ENCODE measurements at regions not wholly inside any gene's neighbourhood (a gene's known extent, or its start where the extent isn't known, plus 50 kb on each side); places are given as distances from the start of the nearest gene placed in this dataset.

DNA sequence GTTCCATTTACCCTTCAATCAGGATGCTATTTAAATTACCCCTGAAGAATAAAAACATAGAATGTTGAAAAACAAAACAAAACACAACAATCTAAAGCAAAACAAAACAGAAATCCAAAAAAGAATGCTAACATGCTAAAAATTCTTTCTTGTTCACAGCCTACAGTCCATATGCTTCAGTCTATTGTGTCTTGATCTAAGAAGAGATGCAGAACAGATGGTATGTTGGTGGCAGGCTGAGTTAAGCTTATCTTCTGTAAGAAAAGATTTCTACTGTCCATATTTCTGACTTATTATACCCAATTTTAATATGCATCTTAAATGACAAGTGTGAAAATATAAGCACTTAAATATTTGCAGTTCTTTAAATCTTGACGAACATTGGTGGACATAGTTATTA lies 356.1 kb upstream of the SLITRK1 start:
- no peaks in the 10 kb centered on the region for H3K27me3 ChIP-seq
- no peak overlapping the region for H3K4me3 ChIP-seq
- TF ChIP-seq POLR2AphosphoS5 (IDR thresholded peaks at IDR 0.05) (no peak), POLR2A (IDR thresholded peaks at IDR 0.05) (no peak), EP300 (IDR thresholded peaks at IDR 0.05) (no peak)
- TF ChIP-seq, protein P1, sequence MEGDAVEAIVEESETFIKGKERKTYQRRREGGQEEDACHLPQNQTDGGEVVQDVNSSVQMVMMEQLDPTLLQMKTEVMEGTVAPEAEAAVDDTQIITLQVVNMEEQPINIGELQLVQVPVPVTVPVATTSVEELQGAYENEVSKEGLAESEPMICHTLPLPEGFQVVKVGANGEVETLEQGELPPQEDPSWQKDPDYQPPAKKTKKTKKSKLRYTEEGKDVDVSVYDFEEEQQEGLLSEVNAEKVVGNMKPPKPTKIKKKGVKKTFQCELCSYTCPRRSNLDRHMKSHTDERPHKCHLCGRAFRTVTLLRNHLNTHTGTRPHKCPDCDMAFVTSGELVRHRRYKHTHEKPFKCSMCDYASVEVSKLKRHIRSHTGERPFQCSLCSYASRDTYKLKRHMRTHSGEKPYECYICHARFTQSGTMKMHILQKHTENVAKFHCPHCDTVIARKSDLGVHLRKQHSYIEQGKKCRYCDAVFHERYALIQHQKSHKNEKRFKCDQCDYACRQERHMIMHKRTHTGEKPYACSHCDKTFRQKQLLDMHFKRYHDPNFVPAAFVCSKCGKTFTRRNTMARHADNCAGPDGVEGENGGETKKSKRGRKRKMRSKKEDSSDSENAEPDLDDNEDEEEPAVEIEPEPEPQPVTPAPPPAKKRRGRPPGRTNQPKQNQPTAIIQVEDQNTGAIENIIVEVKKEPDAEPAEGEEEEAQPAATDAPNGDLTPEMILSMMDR (IDR thresholded peaks at IDR 0.05) = no peak
- H3K4me1 ChIP-seq = no peaks in the 10 kb centered on the region
- no peaks in the 10 kb centered on the region for H3K9me3 ChIP-seq
- 77 to 100% methylated on average over 1 of the region's 1 CpG for WGBS, 2 donors (ENCODE audit: low coverage in 1 of 2)
- no peak for ATAC-seq
- H3K27ac ChIP-seq = no peak overlapping the region
- no peaks in the 10 kb centered on the region for H3K36me3 ChIP-seq

DNA sequence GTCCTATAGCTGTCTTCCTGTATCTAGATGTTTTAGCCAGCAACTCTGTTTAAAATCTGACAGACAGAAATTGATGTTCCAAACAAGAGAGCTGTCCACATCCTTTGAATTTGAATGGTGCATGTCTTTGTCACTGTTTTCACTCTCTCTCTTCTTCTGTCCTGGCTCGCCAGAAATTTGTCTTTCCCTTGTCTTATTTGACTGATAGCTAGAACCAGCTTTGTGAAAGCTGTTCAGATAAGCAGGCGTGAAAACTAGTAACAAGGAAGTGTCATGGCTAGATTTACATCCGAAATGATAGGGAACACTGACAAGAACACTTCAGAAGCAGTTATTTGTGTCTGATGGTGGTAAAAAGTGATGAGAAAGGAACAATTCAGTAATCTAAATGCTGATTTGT lies 354.9 kb upstream of the SLITRK1 start:
- WGBS, 2 donors (ENCODE audit: low coverage in 1 of 2) = 26 to 44% methylated on average over 2 to 3 of the region's 3 CpGs
- ATAC-seq = no peak
- no peak overlapping the region for H3K27ac ChIP-seq
- TF ChIP-seq POLR2A (IDR thresholded peaks at IDR 0.05) (no peak), POLR2AphosphoS5 (IDR thresholded peaks at IDR 0.05) (no peak), EP300 (IDR thresholded peaks at IDR 0.05) (no peak)
- TF ChIP-seq, protein P1 (IDR thresholded peaks at IDR 0.05) = no peak
- H3K27me3 ChIP-seq = no peaks in the 10 kb centered on the region
- H3K4me1 ChIP-seq = no peaks in the 10 kb centered on the region
- H3K9me3 ChIP-seq = no peaks in the 10 kb centered on the region
- H3K36me3 ChIP-seq = no peaks in the 10 kb centered on the region
- no peak overlapping the region for H3K4me3 ChIP-seq

DNA sequence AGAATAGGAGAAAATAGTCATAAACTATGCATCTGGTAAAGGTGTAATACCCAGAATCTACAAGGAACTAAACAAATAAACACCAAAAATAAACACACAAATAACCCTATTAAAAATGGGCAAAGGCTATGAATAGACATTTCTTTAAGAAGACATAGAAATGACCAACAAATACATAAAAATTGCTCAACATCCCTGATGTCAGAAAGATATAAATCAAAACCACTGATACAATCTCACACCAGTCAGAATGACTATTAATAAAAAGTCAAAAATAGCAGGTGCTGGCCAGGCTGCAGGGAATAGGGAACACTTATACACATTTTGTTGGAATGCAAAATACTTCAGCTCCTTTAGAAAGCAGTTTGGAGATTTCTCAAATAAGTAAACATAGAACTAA lies 352.1 kb upstream of the SLITRK1 start:
- TF ChIP-seq, protein P1 (IDR thresholded peaks at IDR 0.05) = no peak
- TF ChIP-seq EP300 (IDR thresholded peaks at IDR 0.05) (no peak), POLR2A (IDR thresholded peaks at IDR 0.05) (no peak), POLR2AphosphoS5 (IDR thresholded peaks at IDR 0.05) (no peak)
- no peaks in the 10 kb centered on the region for H3K4me1 ChIP-seq
- no peaks in the 10 kb centered on the region for H3K27me3 ChIP-seq
- no peak for ATAC-seq
- no peak overlapping the region for H3K4me3 ChIP-seq
- no peak overlapping the region for H3K27ac ChIP-seq
- H3K9me3 ChIP-seq = no peaks in the 10 kb centered on the region
- no peaks in the 10 kb centered on the region for H3K36me3 ChIP-seq

DNA sequence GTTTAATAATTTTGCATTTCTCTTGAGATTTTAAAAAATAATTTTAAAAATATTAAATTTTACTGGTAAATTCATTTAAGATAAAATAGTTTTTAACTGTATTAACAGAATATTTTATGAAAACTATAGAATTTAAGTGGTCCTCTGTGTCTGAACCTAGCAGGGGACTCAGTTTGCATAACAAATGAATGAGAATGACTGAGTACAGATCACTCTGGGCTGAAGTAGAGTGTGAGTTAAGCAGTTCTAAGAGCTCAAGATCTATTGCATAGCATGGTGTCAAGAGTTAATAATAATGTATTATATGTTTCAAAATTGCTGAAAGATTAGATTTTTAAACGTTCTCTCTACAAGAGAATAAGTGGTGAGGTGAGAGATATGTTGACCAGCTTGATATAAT lies 348.3 kb upstream of the SLITRK1 start:
- WGBS, 2 donors (ENCODE audit: low coverage in 1 of 2) = 31 to 48% methylated on average over 1 of the region's 1 CpG
- Histone ChIP-seq H3K27me3 (no peaks in the 10 kb centered on the region), H3K9me3 (no peaks in the 10 kb centered on the region), H3K27ac (no peak overlapping the region), H3K4me3 (no peak overlapping the region), H3K36me3 (no peaks in the 10 kb centered on the region), H3K4me1 (no peaks in the 10 kb centered on the region)
- ATAC-seq = no peak
- TF ChIP-seq POLR2AphosphoS5 (IDR thresholded peaks at IDR 0.05) = no peak
- TF ChIP-seq, protein P1 (IDR thresholded peaks at IDR 0.05) = no peak
- TF ChIP-seq POLR2A (IDR thresholded peaks at IDR 0.05) = no peak
- TF ChIP-seq EP300 (IDR thresholded peaks at IDR 0.05) = no peak

DNA sequence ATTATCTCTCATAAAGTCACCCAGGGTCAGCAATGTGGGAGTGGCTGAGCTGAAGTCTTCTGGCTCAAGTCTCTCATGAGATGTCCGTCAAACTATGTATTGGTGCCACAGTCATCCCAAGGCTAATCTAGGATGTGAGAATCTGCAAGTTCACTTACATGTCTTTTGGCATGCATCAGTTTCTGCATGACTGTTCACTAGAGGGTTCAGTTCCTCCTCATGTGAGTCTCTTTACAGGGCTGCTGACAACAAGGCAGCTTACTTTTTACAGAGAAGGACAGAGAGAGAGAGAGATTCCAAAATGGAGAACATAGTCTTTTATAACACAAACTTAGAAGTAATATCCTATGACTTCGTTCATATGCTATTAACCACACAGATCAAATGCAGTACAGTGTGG lies 328.8 kb upstream of the SLITRK1 start:
- Histone ChIP-seq H3K4me1 (no peaks in the 10 kb centered on the region), H3K27ac (no peak overlapping the region), H3K36me3 (no peaks in the 10 kb centered on the region), H3K4me3 (no peak overlapping the region), H3K9me3 (no peaks in the 10 kb centered on the region), H3K27me3 (no peaks in the 10 kb centered on the region)
- ATAC-seq = no peak
- no peak for TF ChIP-seq POLR2A (IDR thresholded peaks at IDR 0.05)
- no peak for TF ChIP-seq EP300 (IDR thresholded peaks at IDR 0.05)
- TF ChIP-seq POLR2AphosphoS5 (IDR thresholded peaks at IDR 0.05) = no peak
- TF ChIP-seq, protein P1 (IDR thresholded peaks at IDR 0.05) = no peak
- WGBS, 2 donors (ENCODE audit: low coverage in 1 of 2) = 79 to 96% methylated on average over 2 of the region's 2 CpGs
